ENCODE measurements at regions not wholly inside any gene's neighbourhood (a gene's known extent, or its start where the extent isn't known, plus 50 kb on each side); places are given as distances from the start of the nearest gene placed in this dataset.

DNA sequence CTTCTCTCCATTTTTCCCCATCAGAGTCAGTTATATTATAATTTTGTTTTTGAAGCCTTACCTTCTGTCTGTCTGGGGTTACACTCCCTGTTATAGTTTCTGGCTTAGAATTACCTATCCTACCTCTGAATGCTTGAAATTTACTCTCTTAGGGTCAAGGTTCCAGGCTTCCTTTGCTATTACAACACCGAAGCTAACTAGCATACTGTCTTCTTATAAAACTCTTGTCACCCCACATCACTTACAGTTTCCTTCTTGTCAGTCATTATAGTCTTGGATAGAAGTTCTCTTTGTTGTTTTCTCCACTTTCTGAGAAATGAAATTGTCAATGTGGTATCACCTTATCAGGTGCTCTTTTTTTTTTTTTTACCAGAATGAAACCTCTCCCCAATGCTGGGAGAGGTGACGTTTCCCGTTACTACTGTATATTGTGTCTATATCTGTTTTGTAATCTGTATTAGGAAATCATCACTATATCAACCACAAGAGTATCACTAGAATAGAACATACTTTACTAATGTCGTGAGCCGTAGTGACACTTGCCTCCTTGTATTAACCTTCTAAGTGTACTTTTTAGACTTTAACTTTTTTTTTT is 69.2 kb upstream of the PSMA6 start:
- no peak for DNase-seq

DNA sequence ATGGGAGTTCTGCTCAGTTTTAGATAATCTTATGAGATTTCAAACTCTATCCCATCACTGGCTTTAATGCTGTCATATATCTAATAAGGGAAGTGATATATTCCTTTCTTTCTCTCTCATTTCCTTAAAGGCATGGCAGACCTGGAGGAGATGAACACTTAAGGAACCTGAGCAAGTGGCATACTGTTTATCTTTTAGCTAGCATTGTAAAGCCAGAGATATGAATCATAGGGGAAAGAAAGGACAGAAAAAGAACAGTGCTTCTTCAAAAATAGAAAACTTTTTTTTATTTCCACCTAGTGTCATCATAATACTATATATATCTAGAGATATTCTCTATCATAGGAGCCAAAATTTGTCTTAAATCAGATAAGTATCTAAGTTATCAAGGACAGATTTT is 68.3 kb upstream of the PSMA6 start:
- no peak for DNase-seq

DNA sequence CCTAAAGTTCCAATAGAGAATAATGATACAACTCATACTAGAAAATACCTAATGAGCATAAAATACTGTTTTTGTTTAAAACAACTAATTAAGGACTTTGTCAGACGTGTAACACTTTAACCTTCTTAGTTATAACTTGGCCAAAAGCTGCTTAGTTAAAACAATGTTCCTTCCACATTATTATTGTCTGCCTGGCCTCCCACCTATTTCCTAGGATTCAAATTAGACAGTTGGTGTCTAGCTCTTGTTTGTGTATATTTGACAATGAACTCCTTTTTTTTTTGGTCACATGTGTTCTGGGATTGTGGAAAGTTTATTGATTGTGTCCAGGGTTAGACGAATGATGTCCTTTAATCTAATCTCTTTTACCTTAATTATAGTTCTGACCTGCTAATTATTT is 67.6 kb upstream of the PSMA6 start:
- no peak for DNase-seq

DNA sequence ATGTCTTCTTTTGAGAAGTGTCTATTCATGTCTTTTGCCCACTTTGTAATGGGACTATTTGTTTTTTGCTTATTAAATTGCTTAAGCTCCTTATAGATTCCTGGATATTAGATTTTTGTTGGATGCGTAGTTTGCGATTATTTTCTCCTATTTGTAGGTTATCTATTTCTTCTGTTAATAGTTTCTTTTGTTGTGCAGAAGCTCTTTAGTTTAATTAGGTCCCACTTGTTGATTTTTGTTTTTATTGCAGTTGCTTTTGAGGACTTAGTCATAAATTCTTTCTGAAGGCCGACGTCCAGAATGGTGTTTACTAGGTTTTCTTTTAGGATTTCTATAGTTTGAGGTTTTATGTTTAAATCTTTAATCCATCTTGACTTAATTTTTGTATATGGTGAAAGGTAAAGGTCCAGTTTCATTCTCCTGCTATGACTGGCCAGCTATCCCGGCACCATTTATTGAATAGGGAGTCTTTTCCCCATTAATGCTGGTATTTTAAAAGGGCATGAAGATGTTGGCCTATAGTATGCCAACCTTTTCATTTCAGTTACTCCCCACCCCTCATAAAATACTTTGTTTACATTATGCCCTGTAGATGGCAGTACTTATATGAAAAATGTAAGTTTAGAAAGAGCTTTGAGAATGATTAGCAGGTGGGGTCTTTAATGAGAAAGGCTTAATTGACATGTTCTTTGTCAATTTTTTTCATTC is 62.9 kb upstream of the PSMA6 start:
- DNase-seq = peak; percentile 79

DNA sequence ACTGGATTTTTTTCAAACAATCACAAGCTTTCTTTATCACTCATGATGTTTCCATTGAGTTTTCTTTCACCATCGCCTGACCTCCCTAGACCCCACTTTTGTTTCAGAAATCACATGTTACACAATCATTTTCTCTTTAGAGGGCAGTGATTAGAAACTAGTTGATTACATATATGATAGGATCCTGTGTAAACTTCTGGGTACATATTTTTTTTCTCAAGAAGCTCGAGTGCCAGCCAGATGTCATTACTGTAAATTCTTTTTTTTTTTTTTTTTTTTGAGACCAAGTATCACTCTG is 62.4 kb upstream of the PSMA6 start:
- DNase-seq = no peak

DNA sequence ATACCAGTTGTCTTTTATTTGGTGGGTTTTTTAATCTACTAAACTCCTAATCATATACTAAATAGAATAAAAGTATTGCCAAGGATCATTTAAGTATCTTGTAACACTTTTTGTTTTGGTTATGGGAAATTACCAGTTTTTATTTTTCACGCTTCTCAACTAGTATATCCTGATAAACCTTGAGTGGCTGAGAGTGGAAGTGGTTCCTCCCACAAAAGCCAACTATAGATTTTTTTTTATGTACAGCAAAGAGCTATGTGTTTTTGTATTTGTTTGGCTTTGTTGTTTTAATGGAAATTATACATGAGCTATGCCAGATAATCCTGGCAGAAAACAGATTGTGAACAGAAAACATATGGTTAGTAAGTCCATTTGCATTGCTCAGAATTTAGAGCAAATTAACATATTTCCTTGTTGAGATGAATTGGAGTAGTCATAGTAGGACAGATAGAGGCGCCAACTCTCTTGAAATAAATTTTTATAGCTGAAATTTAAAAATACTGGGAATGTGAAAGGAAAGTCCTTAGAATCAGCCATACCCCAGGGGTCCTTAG is 60.9 kb upstream of the PSMA6 start:
- DNase-seq = no peak

DNA sequence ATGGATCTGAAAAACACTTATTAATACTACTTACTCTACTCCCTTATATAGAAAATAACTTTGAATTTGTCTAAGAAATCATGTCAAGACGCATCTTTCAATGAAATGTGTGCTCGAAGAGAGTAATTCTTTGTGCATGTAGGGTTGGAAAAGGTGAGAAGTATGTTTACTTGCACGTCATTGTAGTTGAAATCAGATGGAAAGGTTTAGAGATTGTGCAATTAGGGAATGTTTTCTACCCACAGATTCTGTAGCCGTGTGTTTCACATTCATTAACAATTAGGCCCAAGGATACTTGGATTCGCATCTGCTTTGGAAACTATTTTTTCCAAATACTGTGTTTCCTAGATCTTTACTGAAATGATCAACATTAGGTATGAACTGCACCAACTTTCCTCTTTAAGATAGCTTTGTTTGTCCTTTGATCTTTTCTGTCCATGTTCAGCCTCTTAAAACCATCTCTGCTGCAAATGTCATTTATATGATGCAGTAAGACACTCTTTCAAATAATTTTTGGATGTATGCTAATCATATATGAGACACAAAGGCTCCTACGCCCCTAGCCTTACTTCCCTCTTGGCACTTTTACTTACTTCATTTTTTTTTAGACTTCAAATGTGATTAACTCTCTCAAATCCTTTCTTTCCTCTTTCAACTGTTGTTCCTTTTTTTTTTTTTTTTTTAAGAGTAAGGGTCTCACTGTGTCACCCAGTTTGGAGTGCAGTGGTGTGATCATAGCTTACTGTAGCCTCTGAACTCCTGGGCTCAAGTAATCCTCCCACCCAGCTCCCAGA is 58.0 kb upstream of the PSMA6 start:
- no peak for DNase-seq

DNA sequence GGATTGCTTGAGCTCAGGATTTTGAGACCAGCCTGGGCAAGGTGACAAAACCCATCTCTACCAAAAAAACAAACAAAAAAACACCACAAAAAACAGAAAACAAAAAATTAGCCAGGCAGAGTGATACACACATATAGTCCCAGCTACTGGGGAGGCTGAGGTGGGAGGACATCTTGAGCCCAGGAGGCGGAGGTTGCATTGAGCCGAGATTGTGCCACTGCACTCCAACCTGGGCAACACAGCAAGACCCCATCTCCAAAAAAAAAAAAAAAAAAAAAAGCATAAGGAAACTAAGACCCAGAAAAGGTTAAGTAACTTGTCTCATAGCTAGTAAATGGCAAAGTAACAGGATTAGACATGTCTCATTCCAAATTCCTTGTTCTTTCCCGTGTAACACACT is 56.3 kb upstream of the PSMA6 start:
- no peak for DNase-seq

DNA sequence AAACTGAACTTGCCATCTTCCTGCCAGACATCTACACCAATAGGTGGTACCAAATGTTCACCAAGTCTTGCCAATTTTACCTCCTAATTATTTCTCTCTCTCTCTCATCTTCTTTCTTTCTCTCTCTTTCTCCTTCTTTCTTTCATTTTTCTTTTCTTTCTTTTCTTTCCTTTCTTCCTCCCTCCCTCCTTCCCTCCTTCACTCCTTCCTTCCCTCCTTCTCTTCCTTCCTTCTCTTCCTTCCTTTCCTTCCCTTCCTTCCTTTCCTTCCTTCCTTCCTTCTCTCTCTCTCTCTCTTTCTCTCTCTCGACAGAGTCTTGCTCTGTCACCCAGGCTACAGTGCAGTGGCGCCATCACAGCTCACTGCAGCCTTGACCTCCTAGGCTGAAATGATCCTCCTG is 55.4 kb upstream of the PSMA6 start:
- DNase-seq = no peak

DNA sequence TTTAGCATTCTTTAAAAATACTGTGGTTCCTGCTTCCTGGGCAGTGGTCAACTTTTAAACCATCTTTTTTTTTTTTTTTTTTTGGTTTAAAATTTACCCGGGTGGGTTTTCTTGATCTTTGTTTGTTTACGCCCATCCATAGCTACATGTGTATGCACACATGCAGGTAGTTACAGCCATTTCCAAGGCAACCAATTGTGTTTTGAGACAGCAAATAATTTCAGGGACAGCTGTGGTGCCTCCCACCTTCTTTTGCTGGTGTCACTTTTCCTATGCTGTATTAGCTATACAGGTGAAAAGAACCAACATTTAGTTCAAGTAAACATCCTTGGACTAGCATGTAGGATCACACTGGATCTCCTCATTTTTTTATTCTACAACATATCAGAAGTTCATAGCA is 52.0 kb upstream of the PSMA6 start:
- DNase-seq = no peak
